ENCODE measurements at regions not wholly inside any gene's neighbourhood (a gene's known extent, or its start where the extent isn't known, plus 50 kb on each side); places are given as distances from the start of the nearest gene placed in this dataset.

DNA sequence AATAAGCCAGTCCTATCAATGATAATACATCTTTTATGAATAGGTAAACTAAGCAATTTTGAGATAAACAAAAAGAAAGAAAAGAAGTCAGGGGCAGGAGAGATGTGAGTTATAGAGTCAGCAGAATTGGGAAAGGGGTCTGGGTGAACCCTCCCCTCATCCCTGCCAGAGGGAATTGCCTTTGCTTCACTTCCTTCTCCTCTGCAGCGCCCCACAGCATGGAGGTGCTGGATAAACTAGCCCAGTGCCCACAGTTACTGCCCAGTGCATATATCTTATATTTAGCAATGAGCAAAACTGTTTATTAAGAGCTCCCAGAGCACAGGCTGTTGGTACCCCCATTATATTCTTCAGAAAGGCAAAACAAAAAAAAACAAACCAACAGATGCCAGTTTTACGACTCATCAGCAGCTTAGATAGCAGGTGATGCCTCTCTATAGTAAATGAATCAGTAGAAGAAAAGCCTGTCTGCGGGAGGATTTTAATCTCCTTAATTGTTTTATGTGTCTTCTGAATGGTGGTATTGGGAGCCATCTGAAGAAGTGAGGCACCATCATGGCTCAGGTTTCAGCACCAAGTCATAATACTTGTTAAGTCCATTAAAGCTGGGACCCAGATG, 419.2 kb downstream of the EPM2A start:
- no peak for TF ChIP-seq CTCF (IDR thresholded peaks at IDR 0.05; ENCODE audit: low read length)
- TF ChIP-seq EZH2phosphoT487 (IDR thresholded peaks at IDR 0.05; ENCODE audit: low read length) = no peak
- TF ChIP-seq EZH2 (optimal IDR thresholded peaks at IDR 0.05; ENCODE audit: low read depth, low read length) = no peak
